Bronchial epithelial cell (primary cell): ENCODE measurements at regions not wholly inside any gene's neighbourhood (a gene's known extent, or its start where the extent isn't known, plus 50 kb on each side); places are given as distances from the start of the nearest gene placed in this dataset.

Experiments
- DNase-seq: peaks from one replicate; pipeline ENCODE4 v3.0.0-alpha.2; 2010; ENCODE audit warnings: low read depth
- FAIRE-seq: peaks from 2 replicates; lab custom pipeline; 2011; peaks lifted over from hg19 to GRCh38; lab: Jason Lieb, UNC
- H3K27me3 ChIP-seq: 2 replicates; pipeline ENCODE4 v1.5.1; 2011; ENCODE audit warnings: low read length; ENCODE audit not compliant: control insufficient read depth, insufficient read depth
- H3K36me3 ChIP-seq: 2 replicates; pipeline ENCODE4 v1.5.1; 2011; ENCODE audit warnings: low read length; ENCODE audit not compliant: control insufficient read depth, insufficient read depth
- H3K4me3 ChIP-seq: 2 replicates; pipeline ENCODE4 v1.5.1; 2011; ENCODE audit warnings: mild to moderate bottlenecking, low read depth, low read length, control low read depth
- CTCF ChIP-seq: IDR thresholded peaks from 2 replicates; pipeline ENCODE4 v1.5.1; 2011; ENCODE audit warnings: mild to moderate bottlenecking, moderate library complexity, low read length, control low read depth, inconsistent platforms; ENCODE audit not compliant: insufficient read depth, severe bottlenecking

GRCh38 chr11:69371731-69372588, 78.0 kb downstream of the MYEOV start:
- FAIRE-seq (no peak), DNase-seq (no peak)
- TF ChIP-seq CTCF, result no peak
- Histone ChIP-seq H3K4me3 (no peak overlapping the region), H3K36me3 (no peaks in the 10 kb centered on the region), H3K27me3 (no peaks in the 10 kb centered on the region)

- TF ChIP-seq CTCF, result no peak
- Histone ChIP-seq H3K36me3 (no peaks in the 10 kb centered on the region), H3K27me3 (no peaks in the 10 kb centered on the region), H3K4me3 (no peak overlapping the region)
- FAIRE-seq (no peak), DNase-seq (no peak)
Measured at GRCh38 chr11:69372589-69373250, 78.8 kb downstream of the MYEOV start.

GRCh38 chr11:69373251-69373635, 79.3 kb downstream of the MYEOV start:
- H3K27me3 ChIP-seq, result no peaks in the 10 kb centered on the region
- no peak for TF ChIP-seq CTCF
- FAIRE-seq, result no peak
- no peak for DNase-seq
- H3K4me3 ChIP-seq, result no peak overlapping the region
- no peaks in the 10 kb centered on the region for H3K36me3 ChIP-seq

GRCh38 chr11:69374110-69374945, 80.4 kb downstream of the MYEOV start:
- no peak overlapping the region for H3K4me3 ChIP-seq
- no peak for TF ChIP-seq CTCF
- DNase-seq, result no peak
- H3K27me3 ChIP-seq, result no peaks in the 10 kb centered on the region
- FAIRE-seq, result no peak
- H3K36me3 ChIP-seq, result no peaks in the 10 kb centered on the region

GRCh38 chr11:69374946-69375310, 81.0 kb downstream of the MYEOV start:
- Histone ChIP-seq H3K27me3 (no peaks in the 10 kb centered on the region), H3K36me3 (no peaks in the 10 kb centered on the region), H3K4me3 (no peak overlapping the region)
- no peak for TF ChIP-seq CTCF
- DNase-seq (no peak), FAIRE-seq (no peak)
